ENCODE measurements at regions not wholly inside any gene's neighbourhood (a gene's known extent, or its start where the extent isn't known, plus 50 kb on each side); places are given as distances from the start of the nearest gene placed in this dataset.
A peak's percentile ranks its signal among the peaks of the same experiment; 100 is the strongest.
"Not testable (repeated sequence)": the region's sequence is repeated elsewhere in the genome, so short reads cannot be mapped to it uniquely, and the experiment has no call there.

DNA sequence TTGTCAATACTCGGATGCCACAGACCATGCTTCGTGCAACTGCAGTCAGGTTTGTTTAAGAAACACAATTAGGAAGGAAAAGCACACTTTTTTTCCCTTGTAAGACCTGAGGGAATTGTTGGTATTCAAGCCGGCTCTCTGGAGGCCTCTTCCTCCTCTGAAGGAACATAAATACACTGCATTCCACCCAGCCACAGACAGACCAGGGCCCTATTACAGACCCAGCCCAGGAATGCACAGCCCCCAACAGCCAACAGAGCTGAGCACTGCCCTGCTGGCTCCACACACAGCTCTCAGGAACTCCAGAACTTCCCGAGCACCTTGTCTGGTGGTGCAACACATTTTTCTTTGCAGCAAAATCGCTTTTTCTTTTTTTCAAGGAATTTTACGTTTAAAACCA is 488.7 kb upstream of the PROK2 start:
- TF ChIP-seq, protein P1, sequence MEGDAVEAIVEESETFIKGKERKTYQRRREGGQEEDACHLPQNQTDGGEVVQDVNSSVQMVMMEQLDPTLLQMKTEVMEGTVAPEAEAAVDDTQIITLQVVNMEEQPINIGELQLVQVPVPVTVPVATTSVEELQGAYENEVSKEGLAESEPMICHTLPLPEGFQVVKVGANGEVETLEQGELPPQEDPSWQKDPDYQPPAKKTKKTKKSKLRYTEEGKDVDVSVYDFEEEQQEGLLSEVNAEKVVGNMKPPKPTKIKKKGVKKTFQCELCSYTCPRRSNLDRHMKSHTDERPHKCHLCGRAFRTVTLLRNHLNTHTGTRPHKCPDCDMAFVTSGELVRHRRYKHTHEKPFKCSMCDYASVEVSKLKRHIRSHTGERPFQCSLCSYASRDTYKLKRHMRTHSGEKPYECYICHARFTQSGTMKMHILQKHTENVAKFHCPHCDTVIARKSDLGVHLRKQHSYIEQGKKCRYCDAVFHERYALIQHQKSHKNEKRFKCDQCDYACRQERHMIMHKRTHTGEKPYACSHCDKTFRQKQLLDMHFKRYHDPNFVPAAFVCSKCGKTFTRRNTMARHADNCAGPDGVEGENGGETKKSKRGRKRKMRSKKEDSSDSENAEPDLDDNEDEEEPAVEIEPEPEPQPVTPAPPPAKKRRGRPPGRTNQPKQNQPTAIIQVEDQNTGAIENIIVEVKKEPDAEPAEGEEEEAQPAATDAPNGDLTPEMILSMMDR (IDR thresholded peaks at IDR 0.05; ENCODE audit: low read depth, low read length): no peak
- TF ChIP-seq POLR2A (IDR thresholded peaks at IDR 0.05; ENCODE audit: extremely low read depth, insufficient read length) (no peak), MYC (IDR thresholded peaks at IDR 0.05; ENCODE audit: low read depth, low read length) (no peak)
- TF ChIP-seq, protein P2, sequence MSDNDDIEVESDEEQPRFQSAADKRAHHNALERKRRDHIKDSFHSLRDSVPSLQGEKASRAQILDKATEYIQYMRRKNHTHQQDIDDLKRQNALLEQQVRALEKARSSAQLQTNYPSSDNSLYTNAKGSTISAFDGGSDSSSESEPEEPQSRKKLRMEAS (IDR thresholded peaks at IDR 0.05; ENCODE audit: low read depth, low read length): no peak
- H3K4me3 ChIP-seq (ENCODE audit: low read depth, low read length): no peak overlapping the region
- DNase-seq (ENCODE audit: low read depth): no peak

DNA sequence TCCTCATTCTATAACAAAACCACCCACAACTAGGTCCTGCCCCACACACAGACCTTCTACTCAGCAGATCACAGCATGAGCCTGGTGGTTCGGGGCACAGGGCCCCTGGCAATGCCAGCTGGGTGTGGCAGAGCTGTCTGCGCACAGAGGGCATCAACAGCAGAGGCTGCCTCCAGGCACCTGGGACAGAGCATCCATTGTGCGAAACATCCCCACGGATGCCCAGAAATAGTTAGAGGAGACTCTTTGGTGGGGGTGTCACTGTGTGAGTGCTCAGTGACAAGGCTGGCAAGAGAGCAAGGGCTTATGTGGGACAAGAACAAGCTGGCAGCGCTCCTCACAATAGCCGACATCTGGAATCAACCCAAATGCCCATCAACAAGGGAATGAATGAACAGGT is 487.4 kb upstream of the PROK2 start:
- no peak overlapping the region for H3K4me3 ChIP-seq (ENCODE audit: low read depth, low read length)
- no peak for TF ChIP-seq POLR2A (IDR thresholded peaks at IDR 0.05; ENCODE audit: extremely low read depth, insufficient read length)
- TF ChIP-seq, protein P1 (IDR thresholded peaks at IDR 0.05; ENCODE audit: low read depth, low read length): no peak
- TF ChIP-seq, protein P2 (IDR thresholded peaks at IDR 0.05; ENCODE audit: low read depth, low read length): no peak
- TF ChIP-seq MYC (IDR thresholded peaks at IDR 0.05; ENCODE audit: low read depth, low read length): no peak
- DNase-seq (ENCODE audit: low read depth): no peak

DNA sequence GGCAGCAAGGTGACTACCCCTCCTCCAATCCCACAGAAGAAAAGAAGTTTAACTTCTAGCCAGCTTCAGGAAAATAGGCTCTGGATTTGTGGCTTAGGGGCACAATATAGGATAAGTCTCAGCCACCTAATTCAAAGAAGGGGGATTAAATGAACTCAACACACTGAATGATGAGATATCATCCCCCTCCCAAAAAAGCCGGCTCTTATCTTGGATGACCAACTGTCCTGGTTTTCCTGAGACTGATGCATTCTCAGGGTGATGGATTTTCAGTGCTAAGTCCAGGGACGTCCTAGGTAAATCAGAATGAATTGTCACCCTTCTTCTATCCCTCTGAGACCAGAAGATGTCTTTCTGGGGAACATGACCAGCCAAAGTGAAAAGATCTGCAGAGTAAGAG is 487.0 kb upstream of the PROK2 start:
- H3K4me3 ChIP-seq (ENCODE audit: low read depth, low read length): no peak overlapping the region
- TF ChIP-seq, protein P1 (IDR thresholded peaks at IDR 0.05; ENCODE audit: low read depth, low read length): no peak
- TF ChIP-seq, protein P2 (IDR thresholded peaks at IDR 0.05; ENCODE audit: low read depth, low read length): no peak
- TF ChIP-seq MYC (IDR thresholded peaks at IDR 0.05; ENCODE audit: low read depth, low read length): no peak
- TF ChIP-seq POLR2A (IDR thresholded peaks at IDR 0.05; ENCODE audit: extremely low read depth, insufficient read length): no peak
- no peak for DNase-seq (ENCODE audit: low read depth)

DNA sequence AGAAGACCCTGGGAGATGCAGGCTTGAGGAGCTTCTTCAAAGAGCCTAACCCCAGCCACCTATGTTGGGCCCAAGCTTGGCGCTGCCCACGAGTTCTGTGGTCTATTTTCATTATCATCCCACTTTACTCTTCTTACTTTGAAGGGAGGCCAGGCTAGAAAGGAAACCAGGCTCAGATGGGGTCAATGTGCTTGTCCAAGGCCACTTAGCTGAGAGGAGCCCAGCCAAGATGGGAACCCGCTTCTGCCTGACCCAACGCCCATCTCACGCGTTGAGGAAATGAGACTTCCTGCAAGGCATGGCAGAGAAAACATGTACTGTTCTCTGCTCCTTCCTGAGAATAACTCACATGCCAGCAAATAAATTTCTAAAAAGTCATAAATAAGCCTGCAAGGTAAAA is 486.3 kb upstream of the PROK2 start:
- TF ChIP-seq POLR2A (IDR thresholded peaks at IDR 0.05; ENCODE audit: extremely low read depth, insufficient read length): no peak
- no peak for TF ChIP-seq MYC (IDR thresholded peaks at IDR 0.05; ENCODE audit: low read depth, low read length)
- H3K4me3 ChIP-seq (ENCODE audit: low read depth, low read length): no peak overlapping the region
- DNase-seq (ENCODE audit: low read depth): no peak

DNA sequence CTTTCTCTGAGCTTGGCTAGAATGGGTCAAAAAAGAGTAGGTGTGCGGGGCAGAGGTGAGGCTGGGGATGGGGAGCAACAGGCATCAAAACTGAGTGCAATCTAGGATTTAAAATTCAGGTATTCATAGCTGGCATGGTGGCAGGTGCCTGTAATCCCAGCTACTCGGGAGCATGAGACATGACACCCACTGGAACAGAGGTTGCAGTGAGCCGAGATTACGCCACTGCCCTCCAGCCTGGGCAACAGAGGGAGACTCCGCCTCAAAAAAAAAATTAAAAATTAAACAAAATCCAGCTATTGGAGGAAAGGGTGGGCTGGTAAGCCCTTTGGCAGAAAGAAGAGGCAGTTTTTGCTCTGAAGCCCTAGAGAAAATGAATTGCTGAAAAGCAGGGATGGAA is 485.8 kb upstream of the PROK2 start:
- TF ChIP-seq, protein P2 (IDR thresholded peaks at IDR 0.05; ENCODE audit: low read depth, low read length): no peak
- TF ChIP-seq MYC (IDR thresholded peaks at IDR 0.05; ENCODE audit: low read depth, low read length) (no peak), POLR2A (IDR thresholded peaks at IDR 0.05; ENCODE audit: extremely low read depth, insufficient read length) (no peak)
- TF ChIP-seq, protein P1 (IDR thresholded peaks at IDR 0.05; ENCODE audit: low read depth, low read length): no peak
- no peak for DNase-seq (ENCODE audit: low read depth)
- no peak overlapping the region for H3K4me3 ChIP-seq (ENCODE audit: low read depth, low read length)

DNA sequence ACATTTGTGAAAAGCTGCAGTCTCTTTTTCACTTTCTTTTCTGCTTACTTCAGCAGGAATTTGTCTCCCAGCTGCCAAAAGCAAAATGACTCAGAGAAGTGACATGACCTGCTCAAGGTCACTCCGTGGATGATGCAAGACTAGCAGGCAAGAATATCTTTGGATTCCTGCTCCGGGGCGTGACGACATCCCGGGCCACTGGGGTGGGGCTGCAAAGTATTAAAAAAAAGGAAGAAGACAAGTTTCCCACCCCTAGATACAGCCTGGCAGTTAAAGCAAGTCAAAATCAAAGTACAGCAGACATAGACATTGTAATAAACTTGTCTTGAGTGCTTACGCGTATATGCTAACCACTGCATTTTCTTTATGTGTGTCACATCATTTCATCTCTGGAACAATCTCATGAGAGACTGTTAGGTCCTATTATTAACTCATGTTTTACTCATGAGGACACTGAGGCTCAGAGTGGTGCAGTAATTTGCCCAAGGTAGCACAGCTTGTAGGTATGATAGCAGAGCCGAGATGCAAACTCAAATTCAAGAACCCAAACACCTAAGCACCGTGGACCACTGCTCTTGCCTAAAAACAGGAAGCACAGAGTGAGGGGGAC is 485.2 kb upstream of the PROK2 start:
- no peak overlapping the region for H3K4me3 ChIP-seq (ENCODE audit: low read depth, low read length)
- peak; percentile 89 for DNase-seq (ENCODE audit: low read depth)
- TF ChIP-seq MYC (IDR thresholded peaks at IDR 0.05; ENCODE audit: low read depth, low read length): no peak
- no peak for TF ChIP-seq POLR2A (IDR thresholded peaks at IDR 0.05; ENCODE audit: extremely low read depth, insufficient read length)

DNA sequence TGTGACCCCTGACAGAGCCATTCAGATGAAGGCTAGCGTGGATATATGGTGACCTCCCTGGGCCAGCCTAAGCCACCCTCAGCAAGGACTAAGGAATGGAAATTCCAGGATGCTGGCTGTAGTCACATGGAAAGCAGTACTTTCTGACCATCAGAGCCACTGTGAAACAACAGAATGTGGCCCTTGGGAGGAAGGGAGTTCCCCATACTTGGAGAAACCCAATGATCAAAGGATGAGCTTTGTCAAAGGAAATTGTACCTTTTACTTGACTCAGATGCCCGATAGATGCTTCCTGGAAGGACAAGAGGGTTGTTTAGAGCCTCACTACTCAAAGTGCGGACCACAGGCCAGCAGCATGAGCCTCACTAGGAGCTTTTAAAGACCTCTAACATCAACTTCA is 484.5 kb upstream of the PROK2 start:
- DNase-seq (ENCODE audit: low read depth): no peak
- TF ChIP-seq POLR2A (IDR thresholded peaks at IDR 0.05; ENCODE audit: extremely low read depth, insufficient read length) (no peak), MYC (IDR thresholded peaks at IDR 0.05; ENCODE audit: low read depth, low read length) (no peak)
- TF ChIP-seq, protein P1 (IDR thresholded peaks at IDR 0.05; ENCODE audit: low read depth, low read length): no peak
- TF ChIP-seq, protein P2 (IDR thresholded peaks at IDR 0.05; ENCODE audit: low read depth, low read length): no peak
- no peak overlapping the region for H3K4me3 ChIP-seq (ENCODE audit: low read depth, low read length)

DNA sequence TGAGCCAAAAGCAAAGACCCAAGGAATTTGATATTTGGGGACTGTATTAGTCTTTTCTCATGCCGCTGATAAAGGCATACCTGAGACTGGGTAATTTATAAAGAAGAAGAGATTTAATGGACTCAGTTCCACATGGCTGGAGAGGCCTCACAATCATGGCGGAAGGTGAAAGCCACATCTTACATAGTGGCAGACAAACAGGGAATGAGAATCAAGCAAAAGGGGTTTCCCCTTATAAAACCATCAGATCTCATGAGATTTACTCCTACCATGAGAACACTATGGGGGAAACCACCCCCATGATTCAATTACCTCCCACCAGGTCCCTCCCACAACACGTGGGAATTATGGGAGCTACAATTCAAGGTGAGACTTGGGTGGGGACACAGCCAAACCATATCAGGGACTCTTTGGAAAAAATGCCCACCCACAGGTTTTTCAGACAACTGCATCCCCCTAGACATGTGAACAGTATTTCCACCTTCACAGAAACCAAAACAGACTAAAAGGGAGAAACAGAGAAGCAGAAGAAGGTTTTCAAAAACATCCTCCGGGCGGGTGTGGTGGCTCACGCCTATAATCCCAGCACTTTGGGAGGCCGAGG is 482.1 kb upstream of the PROK2 start:
- H3K4me3 ChIP-seq (ENCODE audit: low read depth, low read length); DNase-seq (ENCODE audit: low read depth): not testable (repeated sequence)
